ENCODE measurements at regions not wholly inside any gene's neighbourhood (a gene's known extent, or its start where the extent isn't known, plus 50 kb on each side); places are given as distances from the start of the nearest gene placed in this dataset.

GRCh38 chr1:69220672-69221071, 347.1 kb upstream of the LRRC7 start:
- TF ChIP-seq CTCF (IDR thresholded peaks at IDR 0.05 in 4 of 5, conservative IDR thresholded peaks at IDR 0.05 in 1 of 5) (no peak), POLR2A (IDR thresholded peaks at IDR 0.05) (no peak)

All from gastrocnemius medialis (tissue), 4 donors.